Stimulated activated CD4-positive, alpha-beta T cell treated with anti-CD3 and anti-CD28 coated beads, TNF-alpha, amount 100 ng/mL, for 48 hours (primary cell): ENCODE measurements at regions not wholly inside any gene's neighbourhood (a gene's known extent, or its start where the extent isn't known, plus 50 kb on each side); places are given as distances from the start of the nearest gene placed in this dataset.

Experiments used
- DNase-seq, 3 donors: peaks; one replicate each; pipeline ENCODE4 v3.0.0-alpha.2; 2020; ENCODE audit warnings: low read depth in 3 of 3

GRCh38 chr1:193569096-193569982 lies 382.9 kb upstream of the B3GALT2 start:
- no peak for DNase-seq

GRCh38 chr1:193568512-193568911 lies 382.1 kb upstream of the B3GALT2 start:
- DNase-seq = no peak

GRCh38 chr1:193567937-193568336 lies 381.5 kb upstream of the B3GALT2 start:
- DNase-seq = no peak

- DNase-seq = no peak
These were observed 380.3 kb upstream of the B3GALT2 start for GRCh38 chr1:193566735-193567134.

- no peak for DNase-seq
These were observed 379.7 kb upstream of the B3GALT2 start for GRCh38 chr1:193565971-193566577.

GRCh38 chr1:193562121-193562520 lies 375.7 kb upstream of the B3GALT2 start:
- DNase-seq = no peak

GRCh38 chr1:193558491-193559028 lies 372.1 kb upstream of the B3GALT2 start:
- DNase-seq = no peak

- no peak for DNase-seq
These were observed 369.4 kb upstream of the B3GALT2 start for GRCh38 chr1:193555662-193556441.

GRCh38 chr1:193553564-193553963 lies 367.2 kb upstream of the B3GALT2 start:
- no peak for DNase-seq

GRCh38 chr1:193552274-193552673 lies 365.9 kb upstream of the B3GALT2 start:
- no peak for DNase-seq

- no peak for DNase-seq
These were observed 362.7 kb upstream of the B3GALT2 start for GRCh38 chr1:193549081-193549480.

- no peak for DNase-seq
These were observed 358.8 kb upstream of the B3GALT2 start for GRCh38 chr1:193545171-193545570.

- DNase-seq = no peak
These were observed 356.8 kb upstream of the B3GALT2 start for GRCh38 chr1:193543259-193543658.

GRCh38 chr1:193542690-193543089 lies 356.3 kb upstream of the B3GALT2 start:
- DNase-seq = no peak

- no peak for DNase-seq
These were observed 354.1 kb upstream of the B3GALT2 start for GRCh38 chr1:193540511-193540910.

- DNase-seq = no peak
These were observed 353.5 kb upstream of the B3GALT2 start for GRCh38 chr1:193539731-193540459.

GRCh38 chr1:193538680-193539079 lies 352.3 kb upstream of the B3GALT2 start:
- DNase-seq = peak in 1 of 3 donors; percentile 17

GRCh38 chr1:193538003-193538354 lies 351.6 kb upstream of the B3GALT2 start:
- no peak for DNase-seq

GRCh38 chr1:193537266-193538002 lies 351.0 kb upstream of the B3GALT2 start:
- DNase-seq = peak; percentile 55 to 77 (median 65)

- no peak for DNase-seq
These were observed 347.4 kb upstream of the B3GALT2 start for GRCh38 chr1:193533853-193534252.
